ENCODE measurements at regions not wholly inside any gene's neighbourhood (a gene's known extent, or its start where the extent isn't known, plus 50 kb on each side); places are given as distances from the start of the nearest gene placed in this dataset.
"Not testable (repeated sequence)": the region's sequence is repeated elsewhere in the genome, so short reads cannot be mapped to it uniquely, and the experiment has no call there.

- H4K20me1 ChIP-seq (ENCODE audit: control insufficient read depth, insufficient read depth, low read length, poor library complexity, severe bottlenecking), result no peaks in the 10 kb centered on the region
- DNase-seq (no peak), ATAC-seq (ENCODE audit: low read depth) (no peak)
- H3K79me2 ChIP-seq (ENCODE audit: control insufficient read depth, insufficient read depth, low read length), result no peaks in the 10 kb centered on the region
- ChIA-PET POLR2A (no interaction called here), CTCF (no interaction called here)
- no CpG with 5 or more reads among the region's 1 CpG for WGBS (ENCODE audit: insufficient coverage)
- no peaks in the 10 kb centered on the region for H3K36me3 ChIP-seq (replicated peaks in 1 of 2; ENCODE audit: control extremely low read depth in 1 of 2, control insufficient read depth in 1 of 2, extremely low read depth in 1 of 2, insufficient read depth in 2 of 2, low read length in 1 of 2)
- H3K4me3 Mint-ChIP-seq, result no peak overlapping the region
- H3K9me3 ChIP-seq (ENCODE audit: control extremely low read depth in 1 of 3, control insufficient read depth in 2 of 3, insufficient read depth in 1 of 3, low read length in 2 of 3), result peaks cover 2 to 13% (median 10%) of the 10 kb centered on the region in 3 donors
- no peak overlapping the region for H2AFZ ChIP-seq (ENCODE audit: insufficient read depth, low read depth, low read length, poor library complexity, severe bottlenecking)
- peaks cover 9% of the 10 kb centered on the region for H3K9me3 Mint-ChIP-seq (ENCODE audit: insufficient read depth)
- intact Hi-C loops (cut with micrococcal nuclease), result no loop called here
- no peak overlapping the region for H3K9ac ChIP-seq (ENCODE audit: low read length)
- H3K4me3 ChIP-seq (ENCODE audit: control extremely low read depth in 1 of 5, extremely low read depth in 1 of 5, insufficient read depth in 1 of 5, low read depth in 2 of 5, low read length in 4 of 5), result no peak overlapping the region
- no peak overlapping the region for H3K4me2 ChIP-seq (replicated peaks; ENCODE audit: low read depth, low read length, poor library complexity, severe bottlenecking)
- H3K4me1 Mint-ChIP-seq, result no peaks in the 10 kb centered on the region
- no peaks in the 10 kb centered on the region for H3K4me1 ChIP-seq (ENCODE audit: control insufficient read depth in 2 of 2, insufficient read depth in 2 of 2, low read length in 2 of 2)
- H3K27ac ChIP-seq (ENCODE audit: low read length in 2 of 2), result no peak overlapping the region
- no peak overlapping the region for H3K27ac Mint-ChIP-seq
- H3K27me3 Mint-ChIP-seq, result peaks cover 16% of the 10 kb centered on the region
- peaks cover 0 to 5% (median 4%) of the 10 kb centered on the region in 4 experiments for H3K27me3 ChIP-seq (replicated peaks in 1 of 4; ENCODE audit: control extremely low read depth in 1 of 4, control insufficient read depth in 3 of 4, insufficient read depth in 4 of 4, low read length in 3 of 4)
- TF ChIP-seq EZH2 (IDR thresholded peaks at IDR 0.05; ENCODE audit: borderline replicate concordance, insufficient read depth, low read depth, low read length, poor library complexity, severe bottlenecking), result no peak
- no peak for TF ChIP-seq CTCF (IDR thresholded peaks at IDR 0.05)
These were observed 1524.4 kb upstream of the TPTE start for GRCh38 chr21:8997011-8997440.

GRCh38 chr21:8997443-8998390 is 1523.7 kb upstream of the TPTE start:
- H3K4me3 ChIP-seq (ENCODE audit: control extremely low read depth in 1 of 5, extremely low read depth in 1 of 5, insufficient read depth in 1 of 5, low read depth in 2 of 5, low read length in 4 of 5); H3K4me1 ChIP-seq (ENCODE audit: control insufficient read depth in 2 of 2, insufficient read depth in 2 of 2, low read length in 2 of 2); ATAC-seq (ENCODE audit: low read depth); CTCF ChIA-PET; H3K27me3 Mint-ChIP-seq; H3K9me3 Mint-ChIP-seq (ENCODE audit: insufficient read depth); H3K27ac ChIP-seq (ENCODE audit: low read length in 2 of 2); H3K9ac ChIP-seq (ENCODE audit: low read length); H3K79me2 ChIP-seq (ENCODE audit: control insufficient read depth, insufficient read depth, low read length); DNase-seq; H3K4me3 Mint-ChIP-seq; H4K20me1 ChIP-seq (ENCODE audit: control insufficient read depth, insufficient read depth, low read length, poor library complexity, severe bottlenecking); H2AFZ ChIP-seq (ENCODE audit: insufficient read depth, low read depth, low read length, poor library complexity, severe bottlenecking); H3K36me3 ChIP-seq (replicated peaks in 1 of 2; ENCODE audit: control extremely low read depth in 1 of 2, control insufficient read depth in 1 of 2, extremely low read depth in 1 of 2, insufficient read depth in 2 of 2, low read length in 1 of 2); H3K4me2 ChIP-seq (replicated peaks; ENCODE audit: low read depth, low read length, poor library complexity, severe bottlenecking); H3K4me1 Mint-ChIP-seq; H3K27me3 ChIP-seq (replicated peaks in 1 of 4; ENCODE audit: control extremely low read depth in 1 of 4, control insufficient read depth in 3 of 4, insufficient read depth in 4 of 4, low read length in 3 of 4); H3K27ac Mint-ChIP-seq; intact Hi-C loops (cut with micrococcal nuclease); POLR2A ChIA-PET: not testable (repeated sequence)
- whole genome bisulfite sequencing (ENCODE audit: insufficient coverage), result no CpG with 5 or more reads among the region's 4 CpGs
- H3K9me3 ChIP-seq (ENCODE audit: control extremely low read depth in 1 of 3, control insufficient read depth in 2 of 3, insufficient read depth in 1 of 3, low read length in 2 of 3), result peaks cover 2 to 13% (median 3%) of the 10 kb centered on the region in 3 donors

GRCh38 chr21:8998480-8998879 is 1522.9 kb upstream of the TPTE start:
- CTCF ChIA-PET; H2AFZ ChIP-seq (ENCODE audit: insufficient read depth, low read depth, low read length, poor library complexity, severe bottlenecking); H3K9me3 Mint-ChIP-seq (ENCODE audit: insufficient read depth); H4K20me1 ChIP-seq (ENCODE audit: control insufficient read depth, insufficient read depth, low read length, poor library complexity, severe bottlenecking); H3K27me3 Mint-ChIP-seq; H3K27ac ChIP-seq (ENCODE audit: low read length in 2 of 2); H3K27ac Mint-ChIP-seq; H3K79me2 ChIP-seq (ENCODE audit: control insufficient read depth, insufficient read depth, low read length); H3K4me1 Mint-ChIP-seq; H3K4me1 ChIP-seq (ENCODE audit: control insufficient read depth in 2 of 2, insufficient read depth in 2 of 2, low read length in 2 of 2); ATAC-seq (ENCODE audit: low read depth); H3K4me2 ChIP-seq (replicated peaks; ENCODE audit: low read depth, low read length, poor library complexity, severe bottlenecking); POLR2A ChIA-PET; H3K9ac ChIP-seq (ENCODE audit: low read length); H3K27me3 ChIP-seq (replicated peaks in 1 of 4; ENCODE audit: control extremely low read depth in 1 of 4, control insufficient read depth in 3 of 4, insufficient read depth in 4 of 4, low read length in 3 of 4); DNase-seq; intact Hi-C loops (cut with micrococcal nuclease); H3K36me3 ChIP-seq (replicated peaks in 1 of 2; ENCODE audit: control extremely low read depth in 1 of 2, control insufficient read depth in 1 of 2, extremely low read depth in 1 of 2, insufficient read depth in 2 of 2, low read length in 1 of 2); H3K4me3 Mint-ChIP-seq; H3K4me3 ChIP-seq (ENCODE audit: control extremely low read depth in 1 of 5, extremely low read depth in 1 of 5, insufficient read depth in 1 of 5, low read depth in 2 of 5, low read length in 4 of 5): not testable (repeated sequence)
- 80% methylated on average over 1 of the region's 1 CpG for WGBS (ENCODE audit: insufficient coverage)
- peaks cover 0 to 11% (median 2%) of the 10 kb centered on the region in 3 donors for H3K9me3 ChIP-seq (ENCODE audit: control extremely low read depth in 1 of 3, control insufficient read depth in 2 of 3, insufficient read depth in 1 of 3, low read length in 2 of 3)
